T-helper 1 cell treated with Interleukin-12 subunit alpha and Interleukin-12 subunit beta and Interleukin-4 antibody, amounts not matched to agents 30 μg/mL and 1 μg/mL, for 36 hours (primary cell): ENCODE measurements at regions not wholly inside any gene's neighbourhood (a gene's known extent, or its start where the extent isn't known, plus 50 kb on each side); places are given as distances from the start of the nearest gene placed in this dataset.
"Not testable (repeated sequence)": the region's sequence is repeated elsewhere in the genome, so short reads cannot be mapped to it uniquely, and the experiment has no call there.

Experiments used
- H3K27ac Mint-ChIP-seq: one replicate; pipeline ENCODE4 v1.8.0; 2021; ENCODE audit warnings: mild to moderate bottlenecking, mixed read lengths
- H3K27me3 Mint-ChIP-seq: one replicate; pipeline ENCODE4 v1.8.0; 2021; ENCODE audit warnings: low read depth, mixed read lengths
- H3K36me3 Mint-ChIP-seq: one replicate; pipeline ENCODE4 v1.8.0; 2021; ENCODE audit warnings: low read depth, mixed read lengths
- H3K4me1 Mint-ChIP-seq: one replicate; pipeline ENCODE4 v1.8.0; 2021; ENCODE audit warnings: low read depth, mixed read lengths
- H3K4me3 Mint-ChIP-seq: one replicate; pipeline ENCODE4 v1.8.0; 2021; ENCODE audit warnings: mild to moderate bottlenecking, moderate library complexity, mixed read lengths
- H3K9me3 Mint-ChIP-seq: one replicate; pipeline ENCODE4 v1.8.0; 2021; ENCODE audit warnings: mixed read lengths

- Mint-ChIP-seq H3K27ac (no peak overlapping the region), H3K27me3 (no peaks in the 10 kb centered on the region), H3K9me3 (peaks cover 56% of the 10 kb centered on the region), H3K4me1 (no peaks in the 10 kb centered on the region), H3K36me3 (no peaks in the 10 kb centered on the region), H3K4me3 (no peak overlapping the region)
Measured at GRCh38 chr13:54124700-54125099, 1096.1 kb downstream of the OLFM4 start.

GRCh38 chr13:54130931-54131330, 1102.3 kb downstream of the OLFM4 start:
- not testable (repeated sequence) for H3K4me1 Mint-ChIP-seq, H3K27ac Mint-ChIP-seq, H3K4me3 Mint-ChIP-seq, H3K27me3 Mint-ChIP-seq, H3K36me3 Mint-ChIP-seq
- peaks cover 68% of the 10 kb centered on the region for H3K9me3 Mint-ChIP-seq

- H3K27ac Mint-ChIP-seq, H3K36me3 Mint-ChIP-seq, H3K4me1 Mint-ChIP-seq, H3K4me3 Mint-ChIP-seq, H3K27me3 Mint-ChIP-seq: not testable (repeated sequence)
- peaks cover 64% of the 10 kb centered on the region for H3K9me3 Mint-ChIP-seq
Measured at GRCh38 chr13:54131433-54131832, 1102.8 kb downstream of the OLFM4 start.

GRCh38 chr13:54132127-54132526, 1103.5 kb downstream of the OLFM4 start:
- not testable (repeated sequence) for H3K4me1 Mint-ChIP-seq, H3K4me3 Mint-ChIP-seq, H3K27me3 Mint-ChIP-seq, H3K36me3 Mint-ChIP-seq, H3K27ac Mint-ChIP-seq
- H3K9me3 Mint-ChIP-seq, result peaks cover 66% of the 10 kb centered on the region

- not testable (repeated sequence) for H3K27ac Mint-ChIP-seq, H3K4me1 Mint-ChIP-seq, H3K27me3 Mint-ChIP-seq, H3K4me3 Mint-ChIP-seq, H3K36me3 Mint-ChIP-seq
- peaks cover 62% of the 10 kb centered on the region for H3K9me3 Mint-ChIP-seq
Measured at GRCh38 chr13:54132720-54133119, 1104.1 kb downstream of the OLFM4 start.

GRCh38 chr13:54133746-54134145, 1105.1 kb downstream of the OLFM4 start:
- no peaks in the 10 kb centered on the region for H3K4me1 Mint-ChIP-seq
- H3K27ac Mint-ChIP-seq, result no peak overlapping the region
- no peak overlapping the region for H3K4me3 Mint-ChIP-seq
- no peaks in the 10 kb centered on the region for H3K36me3 Mint-ChIP-seq
- H3K27me3 Mint-ChIP-seq, result no peaks in the 10 kb centered on the region
- peaks cover 54% of the 10 kb centered on the region for H3K9me3 Mint-ChIP-seq

GRCh38 chr13:54144828-54145227, 1116.2 kb downstream of the OLFM4 start:
- no peaks in the 10 kb centered on the region for H3K36me3 Mint-ChIP-seq
- H3K27ac Mint-ChIP-seq, result no peak overlapping the region
- H3K4me3 Mint-ChIP-seq, result no peak overlapping the region
- H3K9me3 Mint-ChIP-seq, result peaks cover 27% of the 10 kb centered on the region
- H3K4me1 Mint-ChIP-seq, result no peaks in the 10 kb centered on the region
- no peaks in the 10 kb centered on the region for H3K27me3 Mint-ChIP-seq

GRCh38 chr13:54150851-54151250, 1122.2 kb downstream of the OLFM4 start:
- H3K27ac Mint-ChIP-seq, result no peak overlapping the region
- H3K4me3 Mint-ChIP-seq, result no peak overlapping the region
- H3K4me1 Mint-ChIP-seq, result no peaks in the 10 kb centered on the region
- H3K36me3 Mint-ChIP-seq, result no peaks in the 10 kb centered on the region
- H3K27me3 Mint-ChIP-seq, result no peaks in the 10 kb centered on the region
- H3K9me3 Mint-ChIP-seq, result peaks cover 6% of the 10 kb centered on the region

- no peaks in the 10 kb centered on the region for H3K27me3 Mint-ChIP-seq
- no peaks in the 10 kb centered on the region for H3K4me1 Mint-ChIP-seq
- H3K36me3 Mint-ChIP-seq, result no peaks in the 10 kb centered on the region
- no peak overlapping the region for H3K4me3 Mint-ChIP-seq
- no peak overlapping the region for H3K27ac Mint-ChIP-seq
- H3K9me3 Mint-ChIP-seq, result peaks cover 18% of the 10 kb centered on the region
Measured at GRCh38 chr13:54162069-54162468, 1133.5 kb downstream of the OLFM4 start.

- Mint-ChIP-seq H3K9me3 (peaks cover 13% of the 10 kb centered on the region), H3K36me3 (no peaks in the 10 kb centered on the region), H3K4me3 (no peak overlapping the region), H3K27me3 (no peaks in the 10 kb centered on the region), H3K4me1 (no peaks in the 10 kb centered on the region), H3K27ac (no peak overlapping the region)
Measured at GRCh38 chr13:54165581-54166215, 1137.1 kb downstream of the OLFM4 start.

GRCh38 chr13:54173996-54174395, 1145.4 kb downstream of the OLFM4 start:
- H3K27ac Mint-ChIP-seq, result no peak overlapping the region
- H3K36me3 Mint-ChIP-seq, result no peaks in the 10 kb centered on the region
- no peaks in the 10 kb centered on the region for H3K27me3 Mint-ChIP-seq
- H3K4me1 Mint-ChIP-seq, result no peaks in the 10 kb centered on the region
- no peak overlapping the region for H3K4me3 Mint-ChIP-seq
- H3K9me3 Mint-ChIP-seq, result peaks cover 7% of the 10 kb centered on the region

- no peaks in the 10 kb centered on the region for H3K4me1 Mint-ChIP-seq
- H3K27me3 Mint-ChIP-seq, result no peaks in the 10 kb centered on the region
- no peak overlapping the region for H3K4me3 Mint-ChIP-seq
- peaks cover 11% of the 10 kb centered on the region for H3K9me3 Mint-ChIP-seq
- no peak overlapping the region for H3K27ac Mint-ChIP-seq
- no peaks in the 10 kb centered on the region for H3K36me3 Mint-ChIP-seq
Measured at GRCh38 chr13:54175466-54175865, 1146.9 kb downstream of the OLFM4 start.

GRCh38 chr13:54177466-54177865, 1148.9 kb downstream of the OLFM4 start:
- Mint-ChIP-seq H3K27ac (no peak overlapping the region), H3K4me3 (no peak overlapping the region), H3K9me3 (peaks cover 7% of the 10 kb centered on the region), H3K36me3 (no peaks in the 10 kb centered on the region), H3K27me3 (no peaks in the 10 kb centered on the region), H3K4me1 (no peaks in the 10 kb centered on the region)

- no peak overlapping the region for H3K4me3 Mint-ChIP-seq
- H3K4me1 Mint-ChIP-seq, result no peaks in the 10 kb centered on the region
- H3K27ac Mint-ChIP-seq, result no peak overlapping the region
- peaks cover 11% of the 10 kb centered on the region for H3K9me3 Mint-ChIP-seq
- no peaks in the 10 kb centered on the region for H3K27me3 Mint-ChIP-seq
- no peaks in the 10 kb centered on the region for H3K36me3 Mint-ChIP-seq
Measured at GRCh38 chr13:54183166-54183565, 1154.6 kb downstream of the OLFM4 start.

GRCh38 chr13:54183728-54184127, 1155.1 kb downstream of the OLFM4 start:
- peaks cover 11% of the 10 kb centered on the region for H3K9me3 Mint-ChIP-seq
- H3K27me3 Mint-ChIP-seq, result no peaks in the 10 kb centered on the region
- H3K36me3 Mint-ChIP-seq, result no peaks in the 10 kb centered on the region
- no peak overlapping the region for H3K27ac Mint-ChIP-seq
- H3K4me3 Mint-ChIP-seq, result no peak overlapping the region
- no peaks in the 10 kb centered on the region for H3K4me1 Mint-ChIP-seq

- Mint-ChIP-seq H3K27ac (no peak overlapping the region), H3K9me3 (peaks cover 17% of the 10 kb centered on the region), H3K4me3 (no peak overlapping the region), H3K4me1 (no peaks in the 10 kb centered on the region), H3K27me3 (no peaks in the 10 kb centered on the region), H3K36me3 (no peaks in the 10 kb centered on the region)
Measured at GRCh38 chr13:54184576-54184975, 1156.0 kb downstream of the OLFM4 start.
